ENCODE measurements at regions not wholly inside any gene's neighbourhood (a gene's known extent, or its start where the extent isn't known, plus 50 kb on each side); places are given as distances from the start of the nearest gene placed in this dataset.

GRCh38 chr7:155167706-155168365, 97.7 kb downstream of the HTR5A start:
- no peak overlapping the region for H3K4me3 ChIP-seq (ENCODE audit: low read length)
- no peak for TF ChIP-seq ZNF274 (IDR thresholded peaks at IDR 0.05; ENCODE audit: low read depth, low read length)

DNA sequence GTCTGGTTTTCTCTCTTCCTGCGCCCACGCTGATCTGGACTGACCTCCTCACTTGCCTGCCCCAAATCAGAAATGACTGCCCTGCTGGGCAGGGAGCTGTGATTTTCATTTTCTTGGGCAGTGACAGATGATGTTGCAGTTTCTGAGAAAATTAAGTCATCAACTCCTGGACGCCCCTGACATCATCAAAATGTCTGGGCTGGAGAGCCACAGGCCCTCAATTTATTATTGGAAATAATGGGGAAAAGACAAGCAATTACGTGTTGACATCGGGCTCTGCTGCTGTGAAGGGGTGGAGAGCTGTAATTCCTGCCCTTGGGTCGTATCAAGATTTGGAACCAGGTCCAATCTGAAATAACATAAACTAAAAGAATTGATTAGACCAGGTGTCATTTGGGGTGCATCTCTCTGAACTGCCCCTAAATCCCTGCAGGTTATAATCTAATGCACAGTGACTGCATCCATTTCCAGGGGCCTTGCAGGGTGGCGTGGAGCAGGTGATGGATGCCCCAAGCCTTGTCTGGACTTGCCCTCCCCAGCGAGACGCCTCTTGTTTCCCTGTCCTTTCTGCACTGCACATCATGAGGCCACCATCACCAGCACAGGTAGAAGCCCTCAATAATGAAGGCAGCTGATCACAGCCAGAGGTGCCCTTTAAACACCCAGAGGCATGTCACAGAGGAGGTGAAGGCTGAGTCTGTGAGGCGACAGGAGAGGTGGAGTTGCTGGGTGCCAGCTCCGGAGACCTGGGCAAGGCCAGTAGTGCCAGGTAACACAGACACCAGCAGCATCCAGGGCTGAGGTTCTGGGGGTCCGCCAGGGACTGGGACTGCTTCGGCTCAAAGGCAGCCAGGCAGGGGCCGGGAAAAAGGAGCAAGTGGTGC, 98.7 kb downstream of the HTR5A start:
- TF ChIP-seq ZNF274 (IDR thresholded peaks at IDR 0.05; ENCODE audit: low read depth, low read length): no peak

GRCh38 chr7:155169498-155170065, 99.5 kb downstream of the HTR5A start:
- no peak for TF ChIP-seq ZNF274 (IDR thresholded peaks at IDR 0.05; ENCODE audit: low read depth, low read length)
- H3K4me3 ChIP-seq (ENCODE audit: low read length): no peak overlapping the region

More for the DNA sequence above, 98.7 kb downstream of the HTR5A start:
- no peak overlapping the region for H3K4me3 ChIP-seq (ENCODE audit: low read length)

GRCh38 chr7:155170331-155170730, 100.2 kb downstream of the HTR5A start:
- no peak overlapping the region for H3K4me3 ChIP-seq (ENCODE audit: low read length)
- no peak for TF ChIP-seq ZNF274 (IDR thresholded peaks at IDR 0.05; ENCODE audit: low read depth, low read length)

- no peak overlapping the region for H3K4me3 ChIP-seq (ENCODE audit: low read length)
- no peak for TF ChIP-seq ZNF274 (IDR thresholded peaks at IDR 0.05; ENCODE audit: low read depth, low read length)
Observed at GRCh38 chr7:155172141-155172540, 102.0 kb downstream of the HTR5A start.

DNA sequence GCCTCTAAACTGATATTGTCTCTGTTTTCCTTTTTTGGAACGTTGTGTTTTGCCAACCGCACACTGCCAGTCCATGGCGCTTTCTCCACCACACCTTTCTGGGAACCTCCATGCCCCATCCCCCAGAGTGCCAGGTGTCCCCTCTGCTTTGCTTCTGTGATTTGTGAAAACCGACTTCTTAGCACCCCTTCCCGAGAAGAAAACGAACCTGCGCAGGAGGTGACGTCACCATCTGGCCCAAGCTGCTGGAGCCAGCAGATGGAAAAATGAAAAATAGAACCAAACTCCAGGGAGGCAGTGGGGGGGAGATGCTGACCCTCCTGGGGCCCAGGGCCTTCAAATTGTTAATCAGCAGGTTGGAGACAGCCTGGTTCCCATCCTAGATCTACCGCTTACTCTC, 103.8 kb downstream of the HTR5A start:
- H3K4me3 ChIP-seq (ENCODE audit: low read length): no peak overlapping the region
- TF ChIP-seq ZNF274 (IDR thresholded peaks at IDR 0.05; ENCODE audit: low read depth, low read length): no peak

DNA sequence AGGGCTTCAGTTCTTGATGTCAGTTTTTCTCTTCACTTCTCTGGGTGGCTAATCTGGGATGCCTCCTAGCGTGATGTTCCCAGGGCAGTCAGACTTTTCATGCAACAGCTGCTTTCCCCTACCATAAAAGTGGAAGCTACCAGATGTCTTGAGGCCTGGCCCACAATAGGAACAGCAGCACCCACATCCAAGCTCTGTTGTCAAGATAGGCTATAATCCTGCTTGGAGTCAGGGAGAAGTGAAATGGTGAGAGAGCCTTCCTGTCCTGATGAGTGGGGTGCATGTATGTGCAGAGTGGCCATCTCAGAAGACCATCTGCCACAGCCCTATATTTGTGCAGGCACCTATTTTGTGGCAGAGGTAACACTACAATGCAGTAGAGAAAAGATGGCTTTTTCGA, 108.0 kb downstream of the HTR5A start:
- no peak overlapping the region for H3K4me3 ChIP-seq (ENCODE audit: low read length)
- no peak for TF ChIP-seq ZNF274 (IDR thresholded peaks at IDR 0.05; ENCODE audit: low read depth, low read length)

DNA sequence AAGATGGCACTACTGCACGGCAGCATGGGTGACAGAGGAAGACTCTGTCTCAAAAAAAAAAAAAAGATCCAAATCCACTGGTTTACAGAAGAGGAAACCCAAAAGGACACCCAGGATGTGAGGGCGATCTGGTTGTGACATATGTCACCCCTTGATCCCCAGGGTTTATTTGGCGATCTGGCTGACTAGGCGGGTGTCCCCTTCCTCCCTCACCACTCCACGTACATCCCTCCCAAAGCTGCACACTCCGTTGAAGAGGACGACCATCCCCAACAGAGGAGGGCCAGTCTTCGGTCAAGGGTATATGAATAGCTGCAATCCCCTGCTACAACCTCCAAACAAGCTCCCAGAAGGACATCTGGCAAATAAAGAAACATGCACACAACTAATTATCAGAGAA, 111.6 kb downstream of the HTR5A start:
- TF ChIP-seq ZNF274 (IDR thresholded peaks at IDR 0.05; ENCODE audit: low read depth, low read length): no peak
- no peak overlapping the region for H3K4me3 ChIP-seq (ENCODE audit: low read length)

GRCh38 chr7:155182406-155182970, 112.4 kb downstream of the HTR5A start:
- no peak overlapping the region for H3K4me3 ChIP-seq (ENCODE audit: low read length)
- TF ChIP-seq ZNF274 (IDR thresholded peaks at IDR 0.05; ENCODE audit: low read depth, low read length): no peak

- no peak overlapping the region for H3K4me3 ChIP-seq (ENCODE audit: low read length)
- no peak for TF ChIP-seq ZNF274 (IDR thresholded peaks at IDR 0.05; ENCODE audit: low read depth, low read length)
Observed at GRCh38 chr7:155183655-155184054, 113.5 kb downstream of the HTR5A start.

DNA sequence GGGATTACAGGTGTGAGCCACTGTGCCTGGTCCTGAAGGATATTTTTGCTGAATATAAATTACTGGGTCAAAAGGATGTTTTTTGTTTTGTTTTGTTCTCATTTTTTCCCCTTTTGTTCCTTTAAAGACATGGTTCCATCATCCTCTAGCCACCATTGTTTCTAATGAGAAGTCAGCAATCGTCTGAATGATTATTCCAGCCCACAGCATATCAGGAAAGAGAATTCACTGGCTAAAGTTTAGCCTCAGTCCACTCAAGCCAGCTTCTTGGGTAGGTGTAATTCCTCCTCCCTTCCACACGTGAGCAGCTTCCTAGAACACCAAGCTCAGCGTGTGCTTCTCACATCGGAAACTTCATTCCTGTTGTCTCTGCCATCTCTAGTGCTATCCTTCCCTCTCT, 112.8 kb upstream of the INSIG1 start:
- no peak for TF ChIP-seq ZNF274 (IDR thresholded peaks at IDR 0.05; ENCODE audit: low read depth, low read length)

DNA sequence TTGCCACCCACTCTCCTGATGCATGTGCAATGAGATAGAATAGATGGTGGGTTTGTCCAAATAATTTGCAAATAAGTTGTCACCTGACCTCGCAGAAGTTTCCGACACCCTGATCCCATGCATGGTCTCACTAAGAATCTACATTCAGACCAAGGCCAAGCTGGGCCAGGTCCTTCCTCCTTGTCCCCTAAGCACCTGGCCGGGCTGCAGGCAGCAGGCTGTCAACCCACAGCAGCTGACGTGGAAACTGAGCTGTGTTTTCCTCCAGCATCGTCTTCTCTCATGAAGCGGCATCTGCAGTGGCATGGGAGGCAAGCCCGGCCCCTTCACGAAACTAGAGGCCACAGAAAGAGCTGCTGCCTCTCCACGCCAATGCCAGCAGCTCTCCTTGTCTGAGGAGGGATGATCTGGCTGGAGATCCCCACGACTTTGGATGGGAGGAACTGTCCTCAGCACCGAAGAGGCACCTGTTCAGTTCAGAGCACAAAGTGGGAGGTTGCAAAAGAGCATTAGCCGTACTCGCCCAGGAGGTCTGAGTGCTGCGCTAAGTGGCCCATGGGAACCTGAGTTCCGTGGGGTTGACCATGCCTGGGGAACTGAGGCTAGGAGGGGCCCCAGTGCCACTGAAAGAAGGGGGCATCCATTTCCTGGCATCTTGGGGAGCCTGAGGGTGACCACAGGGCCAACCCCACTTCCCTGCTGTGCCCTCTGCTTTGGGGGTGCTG, 110.5 kb upstream of the INSIG1 start:
- TF ChIP-seq ZNF274 (IDR thresholded peaks at IDR 0.05; ENCODE audit: low read depth, low read length): no peak
- H3K4me3 ChIP-seq (ENCODE audit: low read length): no peak overlapping the region

More for the DNA sequence above, 112.8 kb upstream of the INSIG1 start:
- no peak overlapping the region for H3K4me3 ChIP-seq (ENCODE audit: low read length)

DNA sequence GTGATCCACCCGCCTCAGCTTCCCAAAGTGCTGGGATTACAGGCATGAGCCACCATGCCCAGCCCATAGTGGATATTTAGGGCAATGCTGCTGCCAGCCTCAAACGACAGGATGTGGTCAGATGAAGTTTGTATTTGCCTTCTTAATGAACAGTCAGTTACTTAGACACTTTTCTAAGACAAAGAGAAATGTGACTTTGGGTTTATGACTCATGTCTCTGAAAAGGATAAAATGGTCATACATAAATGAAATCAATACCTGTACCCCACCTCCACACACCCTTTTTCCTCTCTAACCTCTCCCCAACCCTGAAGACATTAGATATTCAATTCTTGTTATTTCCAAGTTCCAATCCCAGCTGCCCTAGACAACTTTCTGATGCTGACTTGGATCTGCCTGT, 109.3 kb upstream of the INSIG1 start:
- no peak overlapping the region for H3K4me3 ChIP-seq (ENCODE audit: low read length)
- no peak for TF ChIP-seq ZNF274 (IDR thresholded peaks at IDR 0.05; ENCODE audit: low read depth, low read length)
